ENCODE measurements at regions not wholly inside any gene's neighbourhood (a gene's known extent, or its start where the extent isn't known, plus 50 kb on each side); places are given as distances from the start of the nearest gene placed in this dataset.

- TF ChIP-seq POLR2A (IDR thresholded peaks at IDR 0.05; ENCODE audit: low read length) (no peak), KDM1A (IDR thresholded peaks at IDR 0.05; ENCODE audit: low read depth) (no peak), RCOR1 (IDR thresholded peaks at IDR 0.05; ENCODE audit: low read depth, low read length) (no peak)
- TF ChIP-seq, protein P1, sequence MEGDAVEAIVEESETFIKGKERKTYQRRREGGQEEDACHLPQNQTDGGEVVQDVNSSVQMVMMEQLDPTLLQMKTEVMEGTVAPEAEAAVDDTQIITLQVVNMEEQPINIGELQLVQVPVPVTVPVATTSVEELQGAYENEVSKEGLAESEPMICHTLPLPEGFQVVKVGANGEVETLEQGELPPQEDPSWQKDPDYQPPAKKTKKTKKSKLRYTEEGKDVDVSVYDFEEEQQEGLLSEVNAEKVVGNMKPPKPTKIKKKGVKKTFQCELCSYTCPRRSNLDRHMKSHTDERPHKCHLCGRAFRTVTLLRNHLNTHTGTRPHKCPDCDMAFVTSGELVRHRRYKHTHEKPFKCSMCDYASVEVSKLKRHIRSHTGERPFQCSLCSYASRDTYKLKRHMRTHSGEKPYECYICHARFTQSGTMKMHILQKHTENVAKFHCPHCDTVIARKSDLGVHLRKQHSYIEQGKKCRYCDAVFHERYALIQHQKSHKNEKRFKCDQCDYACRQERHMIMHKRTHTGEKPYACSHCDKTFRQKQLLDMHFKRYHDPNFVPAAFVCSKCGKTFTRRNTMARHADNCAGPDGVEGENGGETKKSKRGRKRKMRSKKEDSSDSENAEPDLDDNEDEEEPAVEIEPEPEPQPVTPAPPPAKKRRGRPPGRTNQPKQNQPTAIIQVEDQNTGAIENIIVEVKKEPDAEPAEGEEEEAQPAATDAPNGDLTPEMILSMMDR (IDR thresholded peaks at IDR 0.05), result no peak
- TF ChIP-seq, protein P2, sequence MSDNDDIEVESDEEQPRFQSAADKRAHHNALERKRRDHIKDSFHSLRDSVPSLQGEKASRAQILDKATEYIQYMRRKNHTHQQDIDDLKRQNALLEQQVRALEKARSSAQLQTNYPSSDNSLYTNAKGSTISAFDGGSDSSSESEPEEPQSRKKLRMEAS (IDR thresholded peaks at IDR 0.05), result no peak
Measured at GRCh38 chr19:27738569-27739193, 1474.3 kb downstream of the UQCRFS1 start.

Data from A549 (cell line).